HG03520 (cell line): ENCODE measurements at regions not wholly inside any gene's neighbourhood (a gene's known extent, or its start where the extent isn't known, plus 50 kb on each side); places are given as distances from the start of the nearest gene placed in this dataset.

Experiments
- ATAC-seq: cut with Tn5 transposase; IDR thresholded peaks from one replicate; pipeline ENCODE4 v1.9.1; 2021; ENCODE audit warnings: mild to moderate bottlenecking, moderate library complexity; ENCODE audit not compliant: unreplicated experiment

DNA sequence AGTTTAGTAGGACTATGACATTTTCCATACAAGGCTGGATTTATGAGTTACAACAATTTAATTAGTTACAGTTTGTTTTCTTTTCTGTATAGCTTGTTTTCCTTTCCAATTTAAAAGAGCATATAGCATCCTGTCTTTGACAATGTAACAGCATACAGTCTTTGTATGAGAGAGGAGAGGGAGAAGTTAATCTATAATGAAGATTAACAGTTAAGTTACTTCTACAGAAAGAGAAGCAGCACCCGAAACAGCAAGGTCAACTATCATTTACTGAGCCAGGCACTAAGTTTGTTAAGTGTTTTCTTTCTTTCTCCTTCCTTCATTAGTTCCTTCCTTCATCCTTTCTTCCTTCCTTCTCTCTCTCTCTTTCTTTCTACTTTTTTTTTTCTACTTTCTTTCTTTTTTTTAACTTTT, 52.3 kb upstream of the RAB4A start:
- ATAC-seq = no peak

DNA sequence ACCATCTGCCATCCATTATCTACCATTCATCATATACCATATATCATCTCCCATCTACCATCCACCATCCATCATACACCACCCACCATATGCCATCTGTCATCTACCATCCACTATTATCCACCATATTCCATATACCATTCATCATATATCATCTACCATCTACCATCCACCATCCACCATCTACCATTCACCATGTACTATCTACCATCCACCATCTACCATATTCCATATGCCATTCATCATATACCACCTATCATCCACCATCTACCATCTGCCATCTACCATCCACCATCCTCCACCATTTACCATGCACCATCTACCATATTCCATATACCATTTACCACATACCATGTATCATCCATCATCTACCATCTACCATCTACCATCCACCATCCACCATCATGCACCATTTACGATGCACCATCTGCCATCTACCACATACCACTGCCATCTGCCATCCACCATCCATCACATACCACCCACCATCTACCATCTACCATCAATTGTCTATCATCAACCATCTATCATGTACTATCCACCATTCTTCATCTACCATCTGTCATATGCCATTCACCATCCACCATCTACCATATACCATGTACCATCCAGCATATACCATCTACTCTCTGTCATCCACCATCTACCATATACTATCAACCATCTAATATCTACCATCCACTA, 50.6 kb upstream of the RAB4A start:
- ATAC-seq = no peak

DNA sequence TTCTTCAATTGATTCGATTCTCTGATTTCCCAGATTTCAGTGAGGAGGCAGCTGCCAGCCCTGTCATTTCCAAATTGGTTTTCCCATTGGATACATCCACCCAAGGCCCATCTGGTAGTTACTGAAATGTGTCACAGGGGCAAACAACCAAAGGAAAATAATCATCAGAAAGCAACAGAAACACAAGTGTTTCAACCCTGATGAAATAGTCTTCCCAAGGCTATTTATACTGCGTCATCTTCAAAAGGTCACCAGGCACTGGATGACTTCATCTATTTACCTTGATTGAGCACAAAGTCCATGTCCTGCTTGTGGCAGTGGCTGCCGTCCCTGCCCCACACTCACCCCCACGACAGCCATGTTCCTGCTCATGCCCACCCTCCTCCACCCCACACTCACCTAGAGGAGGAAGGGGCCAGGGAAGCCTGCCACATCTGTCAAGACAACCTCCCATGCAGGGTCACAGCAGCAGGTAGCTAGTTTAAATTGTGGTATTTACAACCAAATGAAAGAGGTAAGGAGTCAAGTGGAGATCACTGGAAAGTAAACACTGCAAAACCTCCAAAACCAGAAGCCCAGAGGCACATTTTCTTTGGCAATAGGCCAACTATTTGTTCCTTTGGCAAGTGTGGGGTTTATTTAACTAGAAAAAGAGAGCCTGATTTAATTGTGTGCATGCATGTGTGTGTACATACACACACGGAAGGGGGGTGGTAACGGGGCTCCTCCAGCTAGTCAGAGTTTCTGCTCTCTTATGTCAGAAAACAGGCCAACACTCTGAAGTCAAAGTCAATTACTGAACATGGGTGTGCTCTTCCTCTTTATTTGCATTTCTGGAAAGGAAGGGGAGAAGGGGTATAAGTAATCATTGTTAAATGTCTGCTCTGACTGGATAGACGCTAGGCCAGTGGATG, 49.5 kb upstream of the RAB4A start:
- no peak for ATAC-seq
